Pancreas (tissue), 10 donors: ENCODE measurements at regions not wholly inside any gene's neighbourhood (a gene's known extent, or its start where the extent isn't known, plus 50 kb on each side); places are given as distances from the start of the nearest gene placed in this dataset.

Experiments used
- ATAC-seq, 4 donors: fragments of 200-7000 bp; cut with Tn5 transposase; one replicate each; pipeline versions ENCODE4 v1.8.0 to v1.9.1; 2020; ENCODE audit warnings: mild to moderate bottlenecking in 4 of 4, moderate library complexity in 4 of 4
- DNase-seq, 6 donors: peaks; one replicate each; pipeline ENCODE4 v3.0.0-alpha.2; 2020
- FAIRE-seq: peaks from 2 replicates; lab custom pipeline; 2012; peaks lifted over from hg19 to GRCh38; lab: Jason Lieb, UNC
- H3K27ac ChIP-seq, 4 donors: fragments of 200-600 bp; sonication (generic); 1 replicate in 3 of 4; 2 replicates in 1 of 4; pipeline versions ENCODE4 v1.5.0 to v1.8.0; 2020
- H3K27me3 ChIP-seq, 4 donors: fragments of 200-600 bp; one replicate each; pipeline ENCODE4 v1.8.0; 2021
- H3K36me3 ChIP-seq, 3 donors: fragments of 200-600 bp; sonication (generic) in 1 of 3; one replicate each; pipeline versions ENCODE4 v1.5.0 to v1.8.0; 2020 to 2021
- H3K4me1 ChIP-seq, 3 donors: fragments of 200-600 bp; one replicate each; pipeline ENCODE4 v1.8.0; 2021
- H3K4me3 ChIP-seq, 4 donors: fragments of 200-600 bp; sonication (generic) in 2 of 4; one replicate each; pipeline versions ENCODE4 v1.5.0 to v1.8.0; 2020 to 2021
- H3K9me3 ChIP-seq, 4 donors: fragments of 200-600 bp; one replicate each; pipeline ENCODE4 v1.8.0; 2021
- CTCF ChIP-seq, 4 donors: fragments of 200-600 bp; sonication (generic) in 3 of 4; IDR thresholded peaks; one replicate each; pipeline versions ENCODE4 v1.5.0 to v1.8.0; 2021; ENCODE audit warnings: antibody characterized with exemption in 4 of 4
- WGBS, 2 donors: extraction: QIAGEN DNeasy Blood & Tissue Kit; methylation state at CpG; one replicate each; pipeline ENCODE4 v1.1.7; 2013; 5-methylcytosine and 5-hydroxymethylcytosine counted together
- intact Hi-C, 3 donors: fragments of 100-400 bp; cut with DNase I; formaldehyde crosslinking; loops; one replicate each; pipeline versions ENCODE4 v1.11.1 to v1.14.2; 2022
- donor health status: healthy with polysubstance abuse.
- donor health status: DM: no; HTN: no; CAD: no; lungs with moderate emphysema.
- donor health status: DM: no; HTN: no; CAD: no.
- donor health status: control.
- donor health status: control.
- donor health status: Bipolar disorder and iron deficiency.
- donor health status: DM: yes; HTN: yes; CAD: no.
- donor health status: DM: no; HTN: no; CAD: no.
- donor health status: DM: no; HTN: no; CAD: no.
- donor health status: DM: yes; HTN: yes; CAD: no.

GRCh38 chr2:47265751-47266231 is 89.5 kb upstream of the CALM2 start:
- no peaks in the 10 kb centered on the region for H3K4me1 ChIP-seq
- TF ChIP-seq CTCF (IDR thresholded peaks at IDR 0.05): no peak
- H3K27me3 ChIP-seq: no peaks in the 10 kb centered on the region
- 74 to 83% methylated on average over 5 of the region's 5 CpGs for WGBS, 2 donors
- H3K27ac ChIP-seq: no peak overlapping the region
- FAIRE-seq (no peak), DNase-seq (no peak), ATAC-seq (no peak)
- no peak overlapping the region for H3K4me3 ChIP-seq
- H3K9me3 ChIP-seq: no peaks in the 10 kb centered on the region
- no peaks in the 10 kb centered on the region for H3K36me3 ChIP-seq
- intact Hi-C loops: no loop called here

- intact Hi-C loops: no loop called here
- no peak for DNase-seq
- no peaks in the 10 kb centered on the region for H3K36me3 ChIP-seq
- no peak overlapping the region for H3K4me3 ChIP-seq
- no peak for FAIRE-seq
- TF ChIP-seq CTCF (IDR thresholded peaks at IDR 0.05): no peak
- WGBS, 2 donors: 26 to 33% methylated on average over 8 of the region's 8 CpGs
- no peaks in the 10 kb centered on the region for H3K9me3 ChIP-seq
- ATAC-seq: no peak
- no peaks in the 10 kb centered on the region for H3K27me3 ChIP-seq
- no peak overlapping the region for H3K27ac ChIP-seq
- no peaks in the 10 kb centered on the region for H3K4me1 ChIP-seq
Measured at GRCh38 chr2:47265158-47265557, 88.8 kb upstream of the CALM2 start.

GRCh38 chr2:47264686-47265085 is 88.4 kb upstream of the CALM2 start:
- ATAC-seq (no peak), FAIRE-seq (no peak), DNase-seq (no peak)
- Histone ChIP-seq H3K36me3 (no peaks in the 10 kb centered on the region), H3K9me3 (no peaks in the 10 kb centered on the region), H3K27me3 (no peaks in the 10 kb centered on the region), H3K4me1 (no peaks in the 10 kb centered on the region), H3K4me3 (no peak overlapping the region), H3K27ac (no peak overlapping the region)
- 93 to 96% methylated on average over 8 of the region's 8 CpGs for WGBS, 2 donors
- no peak for TF ChIP-seq CTCF (IDR thresholded peaks at IDR 0.05)
- intact Hi-C loops: no loop called here

- FAIRE-seq: no peak
- WGBS, 2 donors: 77 to 79% methylated on average over 8 of the region's 8 CpGs
- H3K4me1 ChIP-seq: no peaks in the 10 kb centered on the region
Measured at GRCh38 chr2:47264143-47264542, 87.8 kb upstream of the CALM2 start.

More at GRCh38 chr2:47264143-47264542, 87.8 kb upstream of the CALM2 start:
- no peak for TF ChIP-seq CTCF (IDR thresholded peaks at IDR 0.05)
- Histone ChIP-seq H3K36me3 (no peaks in the 10 kb centered on the region), H3K9me3 (no peaks in the 10 kb centered on the region), H3K27ac (no peak overlapping the region), H3K4me3 (no peak overlapping the region), H3K27me3 (no peaks in the 10 kb centered on the region)
- ATAC-seq: no peak
- intact Hi-C loops: no loop called here
- no peak for DNase-seq
